Mesendoderm (in vitro differentiated cells): ENCODE measurements at regions not wholly inside any gene's neighbourhood (a gene's known extent, or its start where the extent isn't known, plus 50 kb on each side); places are given as distances from the start of the nearest gene placed in this dataset.

Source experiments
- DNase-seq: peaks from one replicate; pipeline ENCODE4 v3.0.0; 2013
- H2AK5ac ChIP-seq: 2 replicates; pipeline ENCODE4 v1.6.1; 2013; ENCODE audit warnings: low read length, inconsistent platforms
- H2BK120ac ChIP-seq: 2 replicates; pipeline ENCODE4 v1.6.1; 2013; ENCODE audit warnings: low read depth, mild to moderate bottlenecking, low read length, moderate library complexity, mixed read lengths
- H2BK15ac ChIP-seq: replicated peaks from 2 replicates; pipeline ENCODE4 v1.6.1; 2013; ENCODE audit warnings: low read depth, mild to moderate bottlenecking, moderate library complexity
- H2BK5ac ChIP-seq: 2 replicates; pipeline ENCODE4 v1.6.1; 2013; ENCODE audit warnings: low read length, inconsistent platforms
- H3K18ac ChIP-seq: 2 replicates; pipeline ENCODE4 v1.6.1; 2013; ENCODE audit warnings: mild to moderate bottlenecking, low read length, mixed read lengths
- H3K23ac ChIP-seq: one replicate; pipeline ENCODE4 v1.6.1; 2013; ENCODE audit warnings: low read length
- H3K27ac ChIP-seq: 2 replicates; pipeline ENCODE4 v1.5.1; 2013; ENCODE audit warnings: low read depth, mild to moderate bottlenecking, inconsistent platforms, low read length, moderate library complexity
- H3K27me3 ChIP-seq: 2 replicates; pipeline ENCODE4 v1.6.1; 2013; ENCODE audit warnings: low read length, control low read depth, mild to moderate bottlenecking, inconsistent platforms; ENCODE audit not compliant: insufficient read depth, poor library complexity
- H3K36me3 ChIP-seq: 2 replicates; pipeline ENCODE4 v1.6.1; 2013; ENCODE audit warnings: low read length, inconsistent platforms; ENCODE audit not compliant: control insufficient read depth, insufficient read depth
- H3K4ac ChIP-seq: one replicate; pipeline ENCODE4 v1.6.1; 2013; ENCODE audit warnings: low read depth, mild to moderate bottlenecking, low read length, moderate library complexity
- H3K4me1 ChIP-seq: 2 replicates; pipeline ENCODE4 v1.6.1; 2013; ENCODE audit warnings: low read depth, low read length, inconsistent platforms; ENCODE audit not compliant: control insufficient read depth
- H3K4me2 ChIP-seq: 2 replicates; pipeline ENCODE4 v1.6.1; 2013; ENCODE audit warnings: low read length
- H3K4me3 ChIP-seq: 2 replicates; pipeline ENCODE4 v1.5.1; 2013; ENCODE audit warnings: mild to moderate bottlenecking, low read length
- H3K56ac ChIP-seq: one replicate; pipeline ENCODE4 v1.6.1; 2013; ENCODE audit warnings: low read length
- H3K79me1 ChIP-seq: 2 replicates; pipeline ENCODE4 v1.6.1; 2013; ENCODE audit warnings: low read length, inconsistent platforms
- H3K79me2 ChIP-seq: 2 replicates; pipeline ENCODE4 v1.6.1; 2013; ENCODE audit warnings: mild to moderate bottlenecking, low read length; ENCODE audit not compliant: control insufficient read depth, insufficient read depth
- H3K9ac ChIP-seq: 2 replicates; pipeline ENCODE4 v1.6.1; 2013; ENCODE audit warnings: low read length, inconsistent platforms
- H4K5ac ChIP-seq: one replicate; pipeline ENCODE4 v1.6.1; 2013; ENCODE audit warnings: low read length
- H4K8ac ChIP-seq: one replicate; pipeline ENCODE4 v1.6.1; 2013; ENCODE audit warnings: low read depth, mild to moderate bottlenecking, control low read depth, low read length, moderate library complexity
- WGBS: extraction: QIAGEN DNeasy Blood & Tissue Kit; methylation state at CpG from one replicate; pipeline ENCODE4 v1.1.7; 2013; ENCODE audit warnings: low lambda C conversion rate, missing lambda C conversion rate; ENCODE audit not compliant: insufficient coverage; ENCODE audit errors: extremely low coverage; 5-methylcytosine and 5-hydroxymethylcytosine counted together

DNA sequence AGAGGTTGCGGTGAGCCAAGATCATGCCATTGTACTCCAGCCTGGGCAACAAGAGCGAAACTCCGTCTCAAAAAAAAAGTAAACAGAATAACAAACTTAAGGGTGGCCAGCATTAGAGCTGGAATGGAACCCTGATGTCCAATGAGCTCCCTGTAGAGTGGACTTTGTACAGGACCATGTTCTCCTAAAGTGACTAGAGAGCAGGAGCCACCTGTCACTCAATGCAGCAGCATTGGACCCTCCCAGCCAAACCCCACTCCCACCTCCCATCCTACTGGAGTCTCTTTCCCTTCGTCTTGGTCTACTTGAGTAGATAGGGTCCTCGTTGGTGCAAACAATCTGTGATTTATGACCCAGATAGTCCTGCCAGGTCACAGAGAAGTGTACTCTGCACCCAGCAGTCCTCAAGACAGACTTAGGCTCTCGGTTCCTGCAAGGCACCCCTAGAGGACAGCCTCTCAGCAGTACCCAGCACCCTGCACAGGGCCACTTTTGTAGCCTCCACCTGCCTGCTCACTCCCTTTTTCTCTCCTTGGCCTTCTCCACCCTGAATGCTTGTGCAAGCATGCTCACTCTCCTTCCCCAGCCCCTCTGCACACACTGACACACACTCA lies 69.2 kb upstream of the ZNF281 start:
- Histone ChIP-seq H3K79me2 (no peaks in the 10 kb centered on the region), H3K4ac (no peak overlapping the region), H3K56ac (no peak overlapping the region), H3K9ac (no peak overlapping the region), H2BK120ac (no peak overlapping the region), H3K4me1 (peaks cover 2% of the 10 kb centered on the region), H4K5ac (no peak overlapping the region), H3K18ac (no peak overlapping the region), H3K23ac (no peak overlapping the region), H3K4me2 (no peak overlapping the region), H3K4me3 (no peak overlapping the region), H2BK5ac (no peak overlapping the region), H3K79me1 (no peaks in the 10 kb centered on the region), H3K36me3 (no peaks in the 10 kb centered on the region), H3K27me3 (no peaks in the 10 kb centered on the region), H2BK15ac (no peak overlapping the region), H4K8ac (no peak overlapping the region), H3K27ac (no peak overlapping the region), H2AK5ac (no peak overlapping the region)
- no CpG with 5 or more reads among the region's 6 CpGs for WGBS
- DNase-seq: no peak

DNA sequence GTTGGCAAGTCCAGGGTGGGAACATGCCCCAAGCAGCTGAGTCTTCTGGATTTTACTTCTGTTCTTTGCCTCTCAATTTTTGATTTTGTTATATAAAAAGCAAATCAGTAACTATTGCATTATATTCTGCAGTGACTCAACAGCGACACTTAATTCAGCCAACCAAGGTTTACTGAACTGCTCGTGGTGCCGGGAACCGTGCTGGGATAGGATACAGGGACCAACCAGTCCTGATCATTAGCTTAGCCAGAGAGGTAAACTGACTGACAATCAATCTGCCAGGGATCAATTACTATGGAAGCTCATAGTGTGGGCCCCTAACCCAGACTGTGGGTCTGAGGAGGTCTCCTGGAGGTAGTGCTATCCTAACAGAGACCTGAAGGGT lies 68.4 kb upstream of the ZNF281 start:
- Histone ChIP-seq H4K5ac (no peak overlapping the region), H3K79me1 (no peaks in the 10 kb centered on the region), H4K8ac (no peak overlapping the region), H3K56ac (no peak overlapping the region), H3K4me1 (peaks cover 2% of the 10 kb centered on the region), H3K27ac (no peak overlapping the region), H3K27me3 (no peaks in the 10 kb centered on the region), H3K23ac (no peak overlapping the region), H2BK15ac (no peak overlapping the region), H3K18ac (no peak overlapping the region), H3K9ac (no peak overlapping the region), H3K4me2 (no peak overlapping the region), H2BK5ac (no peak overlapping the region), H3K4ac (no peak overlapping the region), H3K36me3 (no peaks in the 10 kb centered on the region), H2BK120ac (no peak overlapping the region), H2AK5ac (no peak overlapping the region), H3K79me2 (no peaks in the 10 kb centered on the region), H3K4me3 (no peak overlapping the region)
- WGBS: no CpG with 5 or more reads among the region's 4 CpGs
- no peak for DNase-seq

DNA sequence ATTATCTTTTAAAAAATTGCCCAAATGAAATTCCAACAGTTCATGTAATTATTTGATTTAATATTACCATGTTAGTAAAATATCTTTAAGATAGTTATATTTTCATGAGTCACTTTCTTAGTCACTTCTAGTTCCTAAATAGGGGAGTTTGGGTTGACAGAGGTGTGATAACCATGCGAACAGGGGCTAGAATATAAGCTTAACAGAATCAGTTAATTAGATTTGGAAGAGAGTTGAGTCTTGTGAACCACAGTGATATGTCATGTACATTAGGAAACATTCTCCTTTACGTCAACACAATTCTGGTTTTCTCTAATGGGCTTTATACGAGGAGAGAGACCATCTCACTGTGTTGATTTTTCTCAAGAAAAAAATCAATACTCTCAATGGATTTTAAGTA lies 64.8 kb upstream of the ZNF281 start:
- H2BK5ac ChIP-seq: no peak overlapping the region
- H3K4me3 ChIP-seq: no peak overlapping the region
- no peaks in the 10 kb centered on the region for H3K36me3 ChIP-seq
- H3K4me2 ChIP-seq: no peak overlapping the region
- no peak overlapping the region for H4K5ac ChIP-seq
- no peaks in the 10 kb centered on the region for H3K79me1 ChIP-seq
- H3K56ac ChIP-seq: no peak overlapping the region
- no peak overlapping the region for H3K27ac ChIP-seq
- WGBS: no CpG with 5 or more reads among the region's 3 CpGs
- no peak overlapping the region for H3K9ac ChIP-seq
- H4K8ac ChIP-seq: no peak overlapping the region
- H2BK120ac ChIP-seq: no peak overlapping the region
- H2AK5ac ChIP-seq: no peak overlapping the region
- H3K18ac ChIP-seq: no peak overlapping the region
- H2BK15ac ChIP-seq: no peak overlapping the region
- H3K4me1 ChIP-seq: no peaks in the 10 kb centered on the region
- no peaks in the 10 kb centered on the region for H3K27me3 ChIP-seq
- no peak for DNase-seq
- no peak overlapping the region for H3K23ac ChIP-seq
- H3K4ac ChIP-seq: no peak overlapping the region
- H3K79me2 ChIP-seq: no peaks in the 10 kb centered on the region

DNA sequence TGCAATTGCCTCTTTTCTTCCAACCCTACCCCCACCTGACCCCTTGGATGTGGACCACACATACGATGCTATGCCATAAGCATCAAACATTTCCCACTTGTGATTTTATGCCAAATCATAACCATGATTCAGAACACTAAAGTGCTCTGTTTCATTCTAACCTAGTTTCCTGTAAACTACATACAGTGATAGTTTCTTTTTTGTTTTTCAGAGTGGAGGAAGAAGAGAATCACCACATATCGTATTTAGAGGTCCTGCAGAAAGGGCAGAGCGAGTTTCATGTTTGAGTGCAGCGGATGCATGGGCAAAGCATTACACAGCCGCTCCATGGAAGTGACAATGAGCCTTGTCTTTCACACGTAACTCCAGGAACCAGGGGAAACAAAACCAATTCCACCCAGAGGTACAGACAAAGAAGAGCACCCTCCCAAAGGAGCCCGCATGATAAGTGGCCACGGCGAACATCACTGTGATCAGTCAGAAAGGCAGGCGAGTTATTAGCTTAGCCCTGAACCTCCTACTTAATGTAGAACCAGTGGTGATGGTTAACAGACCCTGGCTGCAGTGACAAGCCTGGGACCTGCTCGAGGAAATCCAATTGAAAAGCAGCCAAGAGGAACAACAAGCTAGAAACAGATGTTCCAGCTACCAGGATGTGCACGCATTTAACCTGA lies 64.0 kb upstream of the ZNF281 start:
- H3K9ac ChIP-seq: no peak overlapping the region
- no peaks in the 10 kb centered on the region for H3K36me3 ChIP-seq
- no peak overlapping the region for H2BK15ac ChIP-seq
- no peak overlapping the region for H4K5ac ChIP-seq
- no peak overlapping the region for H3K4ac ChIP-seq
- H3K18ac ChIP-seq: no peak overlapping the region
- no peaks in the 10 kb centered on the region for H3K79me1 ChIP-seq
- no peaks in the 10 kb centered on the region for H3K4me1 ChIP-seq
- H2BK120ac ChIP-seq: no peak overlapping the region
- no peak overlapping the region for H2AK5ac ChIP-seq
- no peak overlapping the region for H3K56ac ChIP-seq
- H4K8ac ChIP-seq: no peak overlapping the region
- H3K27ac ChIP-seq: no peak overlapping the region
- H3K23ac ChIP-seq: no peak overlapping the region
- H3K27me3 ChIP-seq: no peaks in the 10 kb centered on the region
- no peaks in the 10 kb centered on the region for H3K79me2 ChIP-seq
- no peak for DNase-seq
- WGBS: no CpG with 5 or more reads among the region's 12 CpGs
- H3K4me3 ChIP-seq: no peak overlapping the region
- no peak overlapping the region for H2BK5ac ChIP-seq
- no peak overlapping the region for H3K4me2 ChIP-seq

DNA sequence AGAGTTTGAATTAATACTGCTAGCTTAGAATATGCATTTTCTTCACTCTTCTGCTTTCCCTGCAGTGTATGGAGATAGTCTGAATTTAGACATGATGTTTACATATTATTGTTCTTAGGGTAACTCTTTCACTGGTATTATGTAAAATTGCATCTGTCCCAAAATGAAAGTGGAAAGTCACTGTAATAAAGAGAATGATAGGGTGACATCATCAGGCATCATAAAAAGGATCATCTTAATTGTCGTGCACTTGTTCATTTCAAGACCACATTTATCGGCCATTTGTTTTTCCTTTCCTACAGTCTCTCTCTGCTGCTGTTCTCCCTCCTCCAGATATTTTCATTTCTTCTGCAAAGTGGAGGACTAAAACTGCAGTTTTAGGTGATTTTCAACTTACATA lies 61.9 kb upstream of the ZNF281 start:
- Histone ChIP-seq H2AK5ac (no peak overlapping the region), H4K5ac (no peak overlapping the region), H3K79me2 (no peaks in the 10 kb centered on the region), H3K4me3 (no peak overlapping the region), H3K4ac (no peak overlapping the region), H3K27ac (no peak overlapping the region), H3K4me2 (no peak overlapping the region), H3K79me1 (no peaks in the 10 kb centered on the region), H2BK15ac (no peak overlapping the region), H3K27me3 (no peaks in the 10 kb centered on the region), H3K56ac (no peak overlapping the region), H3K4me1 (no peaks in the 10 kb centered on the region), H3K23ac (no peak overlapping the region), H3K36me3 (no peaks in the 10 kb centered on the region), H3K9ac (no peak overlapping the region), H2BK5ac (no peak overlapping the region), H3K18ac (no peak overlapping the region), H4K8ac (no peak overlapping the region), H2BK120ac (no peak overlapping the region)
- no CpG with 5 or more reads among the region's 2 CpGs for WGBS
- DNase-seq: no peak
